Left cardiac atrium (tissue), 4 donors: ENCODE measurements at regions not wholly inside any gene's neighbourhood (a gene's known extent, or its start where the extent isn't known, plus 50 kb on each side); places are given as distances from the start of the nearest gene placed in this dataset.

Source experiments
- ATAC-seq, 2 donors: fragments of 200-7000 bp; cut with Tn5 transposase; one replicate each; pipeline ENCODE4 v1.9.1; 2020; ENCODE audit warnings: mild to moderate bottlenecking in 2 of 2, moderate library complexity in 2 of 2
- DNase-seq: peaks from one replicate; pipeline ENCODE4 v3.0.0-alpha.2; 2020
- intact Hi-C, 2 donors: fragments of 100-400 bp; cut with DNase I; formaldehyde crosslinking; loops; one replicate each; pipeline versions ENCODE4 v1.14.1 to v1.15.1; 2022 to 2023
- donor health status: DM: no; HTN: yes; CAD: no.
- donor health status: DM: no; HTN: yes; CAD: no; lungs with severe emphysema.
- donor health status: DM: yes; HTN: yes; CAD: no.
- donor health status: Dilated cardiomyopathy.

- DNase-seq (no peak), ATAC-seq (no peak)
- intact Hi-C loops, result no loop called here
Observed at GRCh38 chr17:52837492-52837891, 679.0 kb upstream of the CA10 start.

- intact Hi-C loops, result no loop called here
- no peak for ATAC-seq
- no peak for DNase-seq
Observed at GRCh38 chr17:52831536-52831935, 673.0 kb upstream of the CA10 start.

- intact Hi-C loops, result no loop called here
- ATAC-seq (no peak), DNase-seq (no peak)
Observed at GRCh38 chr17:52828621-52829020, 670.1 kb upstream of the CA10 start.

GRCh38 chr17:52827526-52827925 is 669.0 kb upstream of the CA10 start:
- intact Hi-C loops, result no loop called here
- ATAC-seq (no peak), DNase-seq (no peak)

GRCh38 chr17:52824542-52824941 is 666.0 kb upstream of the CA10 start:
- DNase-seq (no peak), ATAC-seq (no peak)
- intact Hi-C loops, result no loop called here

- no peak for DNase-seq
- intact Hi-C loops, result no loop called here
- no peak for ATAC-seq
Observed at GRCh38 chr17:52823155-52823554, 664.6 kb upstream of the CA10 start.

GRCh38 chr17:52790359-52790955 is 631.9 kb upstream of the CA10 start:
- intact Hi-C loops, result no loop called here
- DNase-seq, result peak; percentile 19
- ATAC-seq, result no peak

- ATAC-seq (no peak), DNase-seq (peak; percentile 18)
- intact Hi-C loops, result no loop called here
Observed at GRCh38 chr17:52789829-52790228, 631.3 kb upstream of the CA10 start.

- intact Hi-C loops, result no loop called here
- ATAC-seq (no peak), DNase-seq (no peak)
Observed at GRCh38 chr17:52776234-52776633, 617.7 kb upstream of the CA10 start.

- ATAC-seq (no peak), DNase-seq (no peak)
- intact Hi-C loops, result no loop called here
Observed at GRCh38 chr17:52762794-52763167, 604.3 kb upstream of the CA10 start.

GRCh38 chr17:52762147-52762793 is 603.8 kb upstream of the CA10 start:
- intact Hi-C loops, result no loop called here
- DNase-seq (no peak), ATAC-seq (no peak)

GRCh38 chr17:52759864-52760263 is 601.4 kb upstream of the CA10 start:
- intact Hi-C loops, result no loop called here
- ATAC-seq (no peak), DNase-seq (no peak)

GRCh38 chr17:52758481-52758880 is 600.0 kb upstream of the CA10 start:
- DNase-seq (no peak), ATAC-seq (no peak)
- intact Hi-C loops, result no loop called here

- intact Hi-C loops, result no loop called here
Observed at GRCh38 chr17:52756746-52757145, 598.2 kb upstream of the CA10 start.

GRCh38 chr17:52754838-52755237 is 596.3 kb upstream of the CA10 start:
- no peak for ATAC-seq
- DNase-seq, result no peak
- intact Hi-C loops, result no loop called here

More at GRCh38 chr17:52756746-52757145, 598.2 kb upstream of the CA10 start:
- DNase-seq (no peak), ATAC-seq (no peak)

- intact Hi-C loops, result no loop called here
- ATAC-seq (no peak), DNase-seq (no peak)
Observed at GRCh38 chr17:52751051-52751450, 592.5 kb upstream of the CA10 start.

GRCh38 chr17:52744179-52744578 is 585.7 kb upstream of the CA10 start:
- no peak for DNase-seq
- ATAC-seq, result no peak
- intact Hi-C loops, result no loop called here

GRCh38 chr17:52740006-52740405 is 581.5 kb upstream of the CA10 start:
- intact Hi-C loops, result no loop called here
- ATAC-seq (no peak), DNase-seq (no peak)

GRCh38 chr17:52738791-52739190 is 580.3 kb upstream of the CA10 start:
- DNase-seq (no peak), ATAC-seq (no peak)
- intact Hi-C loops, result no loop called here

- intact Hi-C loops, result no loop called here
- DNase-seq, result no peak
- no peak for ATAC-seq
Observed at GRCh38 chr17:52737071-52737470, 578.6 kb upstream of the CA10 start.

GRCh38 chr17:52732841-52733240 is 574.3 kb upstream of the CA10 start:
- no peak for ATAC-seq
- DNase-seq, result no peak
- intact Hi-C loops, result no loop called here

- intact Hi-C loops, result no loop called here
- DNase-seq, result no peak
- no peak for ATAC-seq
Observed at GRCh38 chr17:52724578-52724977, 566.1 kb upstream of the CA10 start.
